ENCODE measurements at regions not wholly inside any gene's neighbourhood (a gene's known extent, or its start where the extent isn't known, plus 50 kb on each side); places are given as distances from the start of the nearest gene placed in this dataset.
"Not testable (repeated sequence)": the region's sequence is repeated elsewhere in the genome, so short reads cannot be mapped to it uniquely, and the experiment has no call there.

- H3K27me3 ChIP-seq (ENCODE audit: control insufficient read depth in 3 of 3, insufficient read depth in 3 of 3, low read length in 3 of 3), result no peaks in the 10 kb centered on the region
- H3K36me3 ChIP-seq (ENCODE audit: control insufficient read depth in 3 of 3, insufficient read depth in 3 of 3, low read length in 3 of 3), result no peaks in the 10 kb centered on the region
- no peak overlapping the region for H3K27ac ChIP-seq (ENCODE audit: low read depth, low read length)
- no peaks in the 10 kb centered on the region for H3K9me3 ChIP-seq (ENCODE audit: control insufficient read depth in 3 of 3, low read length in 3 of 3)
- no peak overlapping the region for H3K9ac ChIP-seq (ENCODE audit: low read depth in 1 of 3, low read length in 3 of 3)
- H3K4me3 ChIP-seq (ENCODE audit: low read length in 3 of 3), result no peak overlapping the region
- H3K4me1 ChIP-seq (ENCODE audit: control insufficient read depth in 3 of 3, insufficient read depth in 3 of 3, low read length in 3 of 3), result no peaks in the 10 kb centered on the region
Observed at GRCh38 chr5:101296477-101296876, 393.4 kb upstream of the ST8SIA4 start.

- H3K9me3 ChIP-seq (ENCODE audit: control insufficient read depth in 3 of 3, low read length in 3 of 3), result no peaks in the 10 kb centered on the region
- no peak overlapping the region for H3K27ac ChIP-seq (ENCODE audit: low read depth, low read length)
- H3K4me1 ChIP-seq (ENCODE audit: control insufficient read depth in 3 of 3, insufficient read depth in 3 of 3, low read length in 3 of 3), result no peaks in the 10 kb centered on the region
Observed at GRCh38 chr5:101292199-101292598, 389.1 kb upstream of the ST8SIA4 start.

GRCh38 chr5:101290761-101291160, 387.7 kb upstream of the ST8SIA4 start:
- not testable (repeated sequence) for H3K27me3 ChIP-seq (ENCODE audit: control insufficient read depth in 3 of 3, insufficient read depth in 3 of 3, low read length in 3 of 3); H3K9ac ChIP-seq (ENCODE audit: low read depth in 1 of 3, low read length in 3 of 3); H3K36me3 ChIP-seq (ENCODE audit: control insufficient read depth in 3 of 3, insufficient read depth in 3 of 3, low read length in 3 of 3); H3K4me3 ChIP-seq (ENCODE audit: low read length in 3 of 3); H3K27ac ChIP-seq (ENCODE audit: low read depth, low read length); H3K4me1 ChIP-seq (ENCODE audit: control insufficient read depth in 3 of 3, insufficient read depth in 3 of 3, low read length in 3 of 3); H3K9me3 ChIP-seq (ENCODE audit: control insufficient read depth in 3 of 3, low read length in 3 of 3)

More at GRCh38 chr5:101292199-101292598, 389.1 kb upstream of the ST8SIA4 start:
- H3K4me3 ChIP-seq (ENCODE audit: low read length in 3 of 3), result no peak overlapping the region
- no peak overlapping the region for H3K9ac ChIP-seq (ENCODE audit: low read depth in 1 of 3, low read length in 3 of 3)
- no peaks in the 10 kb centered on the region for H3K36me3 ChIP-seq (ENCODE audit: control insufficient read depth in 3 of 3, insufficient read depth in 3 of 3, low read length in 3 of 3)
- no peaks in the 10 kb centered on the region for H3K27me3 ChIP-seq (ENCODE audit: control insufficient read depth in 3 of 3, insufficient read depth in 3 of 3, low read length in 3 of 3)

- no peaks in the 10 kb centered on the region for H3K27me3 ChIP-seq (ENCODE audit: control insufficient read depth in 3 of 3, insufficient read depth in 3 of 3, low read length in 3 of 3)
- no peaks in the 10 kb centered on the region for H3K4me1 ChIP-seq (ENCODE audit: control insufficient read depth in 3 of 3, insufficient read depth in 3 of 3, low read length in 3 of 3)
- no peak overlapping the region for H3K27ac ChIP-seq (ENCODE audit: low read depth, low read length)
- H3K9ac ChIP-seq (ENCODE audit: low read depth in 1 of 3, low read length in 3 of 3), result no peak overlapping the region
- no peaks in the 10 kb centered on the region for H3K36me3 ChIP-seq (ENCODE audit: control insufficient read depth in 3 of 3, insufficient read depth in 3 of 3, low read length in 3 of 3)
- H3K4me3 ChIP-seq (ENCODE audit: low read length in 3 of 3), result no peak overlapping the region
- H3K9me3 ChIP-seq (ENCODE audit: control insufficient read depth in 3 of 3, low read length in 3 of 3), result no peaks in the 10 kb centered on the region
Observed at GRCh38 chr5:101288633-101289032, 385.6 kb upstream of the ST8SIA4 start.

- no peaks in the 10 kb centered on the region for H3K36me3 ChIP-seq (ENCODE audit: control insufficient read depth in 3 of 3, insufficient read depth in 3 of 3, low read length in 3 of 3)
- H3K4me1 ChIP-seq (ENCODE audit: control insufficient read depth in 3 of 3, insufficient read depth in 3 of 3, low read length in 3 of 3), result no peaks in the 10 kb centered on the region
- no peaks in the 10 kb centered on the region for H3K27me3 ChIP-seq (ENCODE audit: control insufficient read depth in 3 of 3, insufficient read depth in 3 of 3, low read length in 3 of 3)
- no peak overlapping the region for H3K9ac ChIP-seq (ENCODE audit: low read depth in 1 of 3, low read length in 3 of 3)
- H3K9me3 ChIP-seq (ENCODE audit: control insufficient read depth in 3 of 3, low read length in 3 of 3), result no peaks in the 10 kb centered on the region
- H3K27ac ChIP-seq (ENCODE audit: low read depth, low read length), result no peak overlapping the region
- no peak overlapping the region for H3K4me3 ChIP-seq (ENCODE audit: low read length in 3 of 3)
Observed at GRCh38 chr5:101284736-101285375, 381.8 kb upstream of the ST8SIA4 start.

GRCh38 chr5:101283938-101284337, 380.9 kb upstream of the ST8SIA4 start:
- not testable (repeated sequence) for H3K4me1 ChIP-seq (ENCODE audit: control insufficient read depth in 3 of 3, insufficient read depth in 3 of 3, low read length in 3 of 3); H3K27ac ChIP-seq (ENCODE audit: low read depth, low read length); H3K27me3 ChIP-seq (ENCODE audit: control insufficient read depth in 3 of 3, insufficient read depth in 3 of 3, low read length in 3 of 3); H3K9ac ChIP-seq (ENCODE audit: low read depth in 1 of 3, low read length in 3 of 3); H3K4me3 ChIP-seq (ENCODE audit: low read length in 3 of 3); H3K36me3 ChIP-seq (ENCODE audit: control insufficient read depth in 3 of 3, insufficient read depth in 3 of 3, low read length in 3 of 3); H3K9me3 ChIP-seq (ENCODE audit: control insufficient read depth in 3 of 3, low read length in 3 of 3)

- H3K9ac ChIP-seq (ENCODE audit: low read depth in 1 of 3, low read length in 3 of 3), result no peak overlapping the region
- H3K4me1 ChIP-seq (ENCODE audit: control insufficient read depth in 3 of 3, insufficient read depth in 3 of 3, low read length in 3 of 3), result no peaks in the 10 kb centered on the region
- no peaks in the 10 kb centered on the region for H3K27me3 ChIP-seq (ENCODE audit: control insufficient read depth in 3 of 3, insufficient read depth in 3 of 3, low read length in 3 of 3)
- no peaks in the 10 kb centered on the region for H3K9me3 ChIP-seq (ENCODE audit: control insufficient read depth in 3 of 3, low read length in 3 of 3)
- no peak overlapping the region for H3K27ac ChIP-seq (ENCODE audit: low read depth, low read length)
- no peak overlapping the region for H3K4me3 ChIP-seq (ENCODE audit: low read length in 3 of 3)
- no peaks in the 10 kb centered on the region for H3K36me3 ChIP-seq (ENCODE audit: control insufficient read depth in 3 of 3, insufficient read depth in 3 of 3, low read length in 3 of 3)
Observed at GRCh38 chr5:101278917-101279316, 375.8 kb upstream of the ST8SIA4 start.

GRCh38 chr5:101278011-101278687, 375.1 kb upstream of the ST8SIA4 start:
- Histone ChIP-seq H3K27me3 (ENCODE audit: control insufficient read depth in 3 of 3, insufficient read depth in 3 of 3, low read length in 3 of 3) (no peaks in the 10 kb centered on the region), H3K9me3 (ENCODE audit: control insufficient read depth in 3 of 3, low read length in 3 of 3) (no peaks in the 10 kb centered on the region), H3K4me3 (ENCODE audit: low read length in 3 of 3) (no peak overlapping the region), H3K36me3 (ENCODE audit: control insufficient read depth in 3 of 3, insufficient read depth in 3 of 3, low read length in 3 of 3) (no peaks in the 10 kb centered on the region), H3K9ac (ENCODE audit: low read depth in 1 of 3, low read length in 3 of 3) (no peak overlapping the region), H3K4me1 (ENCODE audit: control insufficient read depth in 3 of 3, insufficient read depth in 3 of 3, low read length in 3 of 3) (no peaks in the 10 kb centered on the region), H3K27ac (ENCODE audit: low read depth, low read length) (no peak overlapping the region)

GRCh38 chr5:101271945-101272344, 368.9 kb upstream of the ST8SIA4 start:
- no peak overlapping the region for H3K9ac ChIP-seq (ENCODE audit: low read depth in 1 of 3, low read length in 3 of 3)

GRCh38 chr5:101271416-101271815, 368.3 kb upstream of the ST8SIA4 start:
- no peak overlapping the region for H3K4me3 ChIP-seq (ENCODE audit: low read length in 3 of 3)

More at GRCh38 chr5:101271945-101272344, 368.9 kb upstream of the ST8SIA4 start:
- no peaks in the 10 kb centered on the region for H3K4me1 ChIP-seq (ENCODE audit: control insufficient read depth in 3 of 3, insufficient read depth in 3 of 3, low read length in 3 of 3)
- H3K27me3 ChIP-seq (ENCODE audit: control insufficient read depth in 3 of 3, insufficient read depth in 3 of 3, low read length in 3 of 3), result no peaks in the 10 kb centered on the region
- H3K4me3 ChIP-seq (ENCODE audit: low read length in 3 of 3), result no peak overlapping the region
- H3K36me3 ChIP-seq (ENCODE audit: control insufficient read depth in 3 of 3, insufficient read depth in 3 of 3, low read length in 3 of 3), result no peaks in the 10 kb centered on the region
- H3K9me3 ChIP-seq (ENCODE audit: control insufficient read depth in 3 of 3, low read length in 3 of 3), result no peaks in the 10 kb centered on the region
- no peak overlapping the region for H3K27ac ChIP-seq (ENCODE audit: low read depth, low read length)

More at GRCh38 chr5:101271416-101271815, 368.3 kb upstream of the ST8SIA4 start:
- H3K9ac ChIP-seq (ENCODE audit: low read depth in 1 of 3, low read length in 3 of 3), result no peak overlapping the region
- no peaks in the 10 kb centered on the region for H3K4me1 ChIP-seq (ENCODE audit: control insufficient read depth in 3 of 3, insufficient read depth in 3 of 3, low read length in 3 of 3)
- H3K27ac ChIP-seq (ENCODE audit: low read depth, low read length), result no peak overlapping the region
- H3K9me3 ChIP-seq (ENCODE audit: control insufficient read depth in 3 of 3, low read length in 3 of 3), result no peaks in the 10 kb centered on the region
- H3K36me3 ChIP-seq (ENCODE audit: control insufficient read depth in 3 of 3, insufficient read depth in 3 of 3, low read length in 3 of 3), result no peaks in the 10 kb centered on the region
- H3K27me3 ChIP-seq (ENCODE audit: control insufficient read depth in 3 of 3, insufficient read depth in 3 of 3, low read length in 3 of 3), result no peaks in the 10 kb centered on the region
